GM12892 (cell line): ENCODE measurements at regions not wholly inside any gene's neighbourhood (a gene's known extent, or its start where the extent isn't known, plus 50 kb on each side); places are given as distances from the start of the nearest gene placed in this dataset.

ENCODE experiments used
- DNase-seq: peaks from one replicate; pipeline ENCODE4 v3.0.0; 2011; ENCODE audit not compliant: insufficient read length
- FAIRE-seq: peaks from 2 replicates; lab custom pipeline; 2011; peaks lifted over from hg19 to GRCh38; lab: Jason Lieb, UNC
- POLR2A ChIP-seq: IDR thresholded peaks from 2 replicates; pipeline ENCODE4 v1.6.1; 2011; ENCODE audit warnings: low read depth, low read length, control low read depth
- POLR2AphosphoS5 ChIP-seq: IDR thresholded peaks from 2 replicates; pipeline ENCODE4 v1.6.1; 2011; ENCODE audit warnings: low read depth, low read length, control low read depth
- TAF1 ChIP-seq: IDR thresholded peaks from 2 replicates; pipeline ENCODE4 v1.6.1; 2011; ENCODE audit warnings: low read depth, mild to moderate bottlenecking, control low read depth, low read length, borderline replicate concordance

DNA sequence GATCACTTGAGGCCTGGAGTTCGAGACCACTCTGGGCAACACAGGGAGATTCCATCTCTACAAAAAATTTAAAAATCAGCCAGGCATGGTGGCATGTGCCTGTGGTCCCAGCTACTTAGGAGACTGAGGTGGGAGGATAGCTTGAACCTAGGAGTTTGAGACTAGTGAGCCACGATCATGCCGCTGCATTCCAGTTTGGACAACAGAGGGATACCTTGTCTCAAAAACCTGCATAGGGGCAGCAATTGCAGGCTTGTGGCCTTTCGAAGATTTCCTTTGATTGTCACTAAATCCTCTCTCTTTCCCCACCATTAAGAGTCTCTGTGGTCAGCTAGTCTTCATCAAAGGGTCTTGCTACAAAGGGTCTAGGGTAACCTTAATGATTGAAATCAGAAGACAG lies 60.3 kb downstream of the UTRN start:
- TF ChIP-seq TAF1 = no peak
- no peak for TF ChIP-seq POLR2AphosphoS5
- no peak for FAIRE-seq
- no peak for DNase-seq

GRCh38 chr6:144346719-144347447 lies 61.7 kb downstream of the UTRN start:
- no peak for FAIRE-seq
- no peak for DNase-seq
- TF ChIP-seq POLR2A (no peak), TAF1 (no peak), POLR2AphosphoS5 (no peak)

DNA sequence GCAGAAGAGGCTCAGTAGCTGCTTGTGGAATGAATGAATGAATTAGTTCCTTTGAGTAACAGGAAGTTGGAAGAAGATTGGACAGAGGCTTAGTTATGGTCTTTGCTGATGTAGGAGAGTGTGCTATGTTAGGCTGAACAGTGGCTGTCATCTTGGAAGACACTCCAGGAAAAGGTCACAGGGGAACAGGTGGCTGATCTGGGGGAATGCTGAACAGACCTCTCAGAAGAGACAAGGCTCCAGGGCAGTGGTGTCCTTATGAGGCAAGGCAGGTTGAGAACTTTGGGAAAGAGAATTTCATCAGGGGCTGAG lies 62.3 kb downstream of the UTRN start:
- no peak for TF ChIP-seq POLR2A
- no peak for TF ChIP-seq TAF1
- no peak for TF ChIP-seq POLR2AphosphoS5

GRCh38 chr6:144347933-144348332 lies 62.8 kb downstream of the UTRN start:
- FAIRE-seq (no peak), DNase-seq (no peak)
- TF ChIP-seq POLR2AphosphoS5 (no peak), TAF1 (no peak), POLR2A (no peak)

More for the DNA sequence above, 62.3 kb downstream of the UTRN start:
- no peak for DNase-seq
- no peak for FAIRE-seq

GRCh38 chr6:144349690-144350527 lies 64.8 kb downstream of the UTRN start:
- FAIRE-seq (peak; percentile 82), DNase-seq (no peak)

GRCh38 chr6:144350528-144350880 lies 65.4 kb downstream of the UTRN start:
- peak; percentile 33 for FAIRE-seq
- no peak for DNase-seq
- no peak for TF ChIP-seq TAF1

More at GRCh38 chr6:144349690-144350527, 64.8 kb downstream of the UTRN start:
- TF ChIP-seq TAF1 (no peak), POLR2A (no peak), POLR2AphosphoS5 (no peak)

DNA sequence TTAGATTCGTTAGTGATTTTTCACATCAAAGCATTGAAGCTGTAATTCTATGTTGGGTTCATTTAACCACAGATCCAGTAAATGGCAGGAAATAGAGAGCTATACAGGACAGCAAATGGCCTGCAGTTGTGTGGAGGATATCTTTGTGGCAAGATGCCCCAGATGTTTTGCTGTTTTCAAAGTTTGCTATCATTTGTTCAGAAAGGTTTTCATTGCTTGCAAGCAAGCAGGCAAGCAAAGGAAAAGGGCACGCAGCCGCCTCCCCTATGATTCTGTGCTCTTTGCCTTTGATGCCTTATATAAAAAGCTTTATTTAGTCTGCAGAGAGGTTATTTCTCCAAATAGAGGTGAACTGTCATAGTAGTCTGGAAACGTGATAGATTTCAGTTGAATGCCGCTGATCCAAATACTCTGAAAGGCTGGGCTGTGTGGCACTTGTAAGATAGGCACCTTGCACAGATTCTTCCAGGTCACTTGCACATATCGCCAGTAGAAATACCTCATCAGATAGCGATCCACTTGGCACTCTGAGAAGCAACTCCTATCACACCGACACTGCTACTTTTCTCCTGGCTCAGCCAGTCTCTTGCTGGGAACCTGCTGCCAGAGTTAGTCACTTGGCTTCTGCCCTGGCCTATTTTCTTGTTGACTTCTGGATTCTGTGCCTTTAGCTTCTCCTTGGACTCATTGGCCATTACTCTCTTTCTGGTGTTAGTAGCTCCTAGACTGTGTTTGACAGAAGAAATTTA lies 66.4 kb downstream of the UTRN start:
- FAIRE-seq (peak; percentile 14), DNase-seq (no peak)
- no peak for TF ChIP-seq TAF1
- no peak for TF ChIP-seq POLR2A
- TF ChIP-seq POLR2AphosphoS5 = no peak

GRCh38 chr6:144352331-144352730 lies 67.2 kb downstream of the UTRN start:
- no peak for TF ChIP-seq POLR2AphosphoS5
- TF ChIP-seq TAF1 = no peak
- TF ChIP-seq POLR2A = no peak

DNA sequence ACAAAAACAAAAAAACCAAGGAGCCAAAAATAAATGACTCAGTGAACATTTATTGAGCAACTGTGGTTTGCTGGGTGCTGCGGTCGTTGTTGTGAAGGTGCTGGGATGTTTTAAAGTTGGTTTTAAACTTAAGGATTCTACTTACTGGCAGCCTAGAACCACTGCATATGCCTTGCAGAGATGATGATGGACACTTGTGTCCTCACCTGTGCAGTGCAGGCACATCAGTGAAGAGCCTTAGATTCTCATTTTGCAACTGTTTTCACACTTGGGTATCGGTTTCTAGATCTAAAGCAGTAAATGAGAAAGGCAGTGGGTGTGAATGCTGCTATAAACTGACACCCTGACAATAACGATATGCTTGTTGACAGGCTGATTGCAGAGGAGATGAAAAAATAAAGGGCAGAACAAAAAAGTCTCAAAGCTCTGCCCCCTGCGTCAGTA lies 68.8 kb downstream of the UTRN start:
- DNase-seq (no peak), FAIRE-seq (peak; percentile 67)

More at GRCh38 chr6:144352331-144352730, 67.2 kb downstream of the UTRN start:
- DNase-seq (no peak), FAIRE-seq (no peak)

GRCh38 chr6:144359783-144360182 lies 74.6 kb downstream of the UTRN start:
- DNase-seq = no peak
- no peak for FAIRE-seq
- TF ChIP-seq POLR2A (no peak), TAF1 (no peak), POLR2AphosphoS5 (no peak)

More for the DNA sequence above, 68.8 kb downstream of the UTRN start:
- TF ChIP-seq POLR2A = no peak
- no peak for TF ChIP-seq POLR2AphosphoS5
- TF ChIP-seq TAF1 = no peak

GRCh38 chr6:144360401-144360800 lies 75.3 kb downstream of the UTRN start:
- TF ChIP-seq TAF1 (no peak), POLR2AphosphoS5 (no peak), POLR2A (no peak)
- no peak for DNase-seq
- FAIRE-seq = no peak

GRCh38 chr6:144361016-144361415 lies 75.9 kb downstream of the UTRN start:
- DNase-seq = no peak
- TF ChIP-seq POLR2AphosphoS5 = no peak
- no peak for TF ChIP-seq TAF1
- TF ChIP-seq POLR2A = no peak
- no peak for FAIRE-seq

- DNase-seq (no peak), FAIRE-seq (peak; percentile 67)
- no peak for TF ChIP-seq POLR2A
- no peak for TF ChIP-seq POLR2AphosphoS5
Measured at GRCh38 chr6:144362042-144363018, 77.2 kb downstream of the UTRN start.
